Ovary (tissue), 3 donors: ENCODE measurements at regions not wholly inside any gene's neighbourhood (a gene's known extent, or its start where the extent isn't known, plus 50 kb on each side); places are given as distances from the start of the nearest gene placed in this dataset.

Source experiments
- EP300 ChIP-seq: sonication (generic); formaldehyde crosslinking; IDR thresholded peaks from one replicate; pipeline ENCODE4 v1.6.1; 2017; ENCODE audit warnings: antibody characterized with exemption
- POLR2A ChIP-seq: fragments of 450-650 bp; IDR thresholded peaks from one replicate; pipeline ENCODE4 v1.6.1; 2017; ENCODE audit warnings: antibody characterized with exemption, mild to moderate bottlenecking, moderate library complexity
- TF ChIP-seq, protein P1 (sequence below), 3 donors: fragments of 450-650 bp in 2 of 3; fragments of 200-600 bp in 1 of 3; IDR thresholded peaks; one replicate each; pipeline versions ENCODE4 v1.5.1 to v1.8.0; 2016 to 2022; ENCODE audit warnings: antibody characterized with exemption in 3 of 3, mild to moderate bottlenecking in 1 of 3
- donor health status: DM: no; HTN: no; CAD: no.

- TF ChIP-seq POLR2A = no peak
- TF ChIP-seq, protein P1, sequence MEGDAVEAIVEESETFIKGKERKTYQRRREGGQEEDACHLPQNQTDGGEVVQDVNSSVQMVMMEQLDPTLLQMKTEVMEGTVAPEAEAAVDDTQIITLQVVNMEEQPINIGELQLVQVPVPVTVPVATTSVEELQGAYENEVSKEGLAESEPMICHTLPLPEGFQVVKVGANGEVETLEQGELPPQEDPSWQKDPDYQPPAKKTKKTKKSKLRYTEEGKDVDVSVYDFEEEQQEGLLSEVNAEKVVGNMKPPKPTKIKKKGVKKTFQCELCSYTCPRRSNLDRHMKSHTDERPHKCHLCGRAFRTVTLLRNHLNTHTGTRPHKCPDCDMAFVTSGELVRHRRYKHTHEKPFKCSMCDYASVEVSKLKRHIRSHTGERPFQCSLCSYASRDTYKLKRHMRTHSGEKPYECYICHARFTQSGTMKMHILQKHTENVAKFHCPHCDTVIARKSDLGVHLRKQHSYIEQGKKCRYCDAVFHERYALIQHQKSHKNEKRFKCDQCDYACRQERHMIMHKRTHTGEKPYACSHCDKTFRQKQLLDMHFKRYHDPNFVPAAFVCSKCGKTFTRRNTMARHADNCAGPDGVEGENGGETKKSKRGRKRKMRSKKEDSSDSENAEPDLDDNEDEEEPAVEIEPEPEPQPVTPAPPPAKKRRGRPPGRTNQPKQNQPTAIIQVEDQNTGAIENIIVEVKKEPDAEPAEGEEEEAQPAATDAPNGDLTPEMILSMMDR (IDR thresholded peaks at IDR 0.05) = no peak
- TF ChIP-seq EP300 = no peak
Observed at GRCh38 chrX:34734383-34734782, 77.3 kb upstream of the TMEM47 start.
